ENCODE measurements at regions not wholly inside any gene's neighbourhood (a gene's known extent, or its start where the extent isn't known, plus 50 kb on each side); places are given as distances from the start of the nearest gene placed in this dataset.

DNA sequence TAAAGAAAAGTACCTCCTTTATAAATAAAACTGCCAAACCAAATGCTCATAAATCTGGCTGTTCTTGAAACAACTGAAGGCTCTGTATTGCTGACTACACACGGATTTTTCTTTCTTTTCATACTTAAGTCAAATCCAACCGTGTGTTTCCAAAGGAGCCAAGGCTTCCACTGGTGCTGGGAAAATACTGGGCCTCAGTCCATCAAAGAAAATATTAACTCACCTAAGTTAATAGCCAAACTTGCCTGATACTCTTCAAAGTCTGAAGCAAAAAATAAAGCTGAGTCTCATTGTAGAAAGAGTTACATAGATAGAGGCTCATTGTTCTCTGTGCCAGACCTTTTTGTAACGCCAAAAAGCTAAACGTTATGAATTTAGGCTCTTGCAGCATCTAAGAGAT is 350.4 kb upstream of the CDH9 start:
- TF ChIP-seq, protein P1, sequence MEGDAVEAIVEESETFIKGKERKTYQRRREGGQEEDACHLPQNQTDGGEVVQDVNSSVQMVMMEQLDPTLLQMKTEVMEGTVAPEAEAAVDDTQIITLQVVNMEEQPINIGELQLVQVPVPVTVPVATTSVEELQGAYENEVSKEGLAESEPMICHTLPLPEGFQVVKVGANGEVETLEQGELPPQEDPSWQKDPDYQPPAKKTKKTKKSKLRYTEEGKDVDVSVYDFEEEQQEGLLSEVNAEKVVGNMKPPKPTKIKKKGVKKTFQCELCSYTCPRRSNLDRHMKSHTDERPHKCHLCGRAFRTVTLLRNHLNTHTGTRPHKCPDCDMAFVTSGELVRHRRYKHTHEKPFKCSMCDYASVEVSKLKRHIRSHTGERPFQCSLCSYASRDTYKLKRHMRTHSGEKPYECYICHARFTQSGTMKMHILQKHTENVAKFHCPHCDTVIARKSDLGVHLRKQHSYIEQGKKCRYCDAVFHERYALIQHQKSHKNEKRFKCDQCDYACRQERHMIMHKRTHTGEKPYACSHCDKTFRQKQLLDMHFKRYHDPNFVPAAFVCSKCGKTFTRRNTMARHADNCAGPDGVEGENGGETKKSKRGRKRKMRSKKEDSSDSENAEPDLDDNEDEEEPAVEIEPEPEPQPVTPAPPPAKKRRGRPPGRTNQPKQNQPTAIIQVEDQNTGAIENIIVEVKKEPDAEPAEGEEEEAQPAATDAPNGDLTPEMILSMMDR (IDR thresholded peaks at IDR 0.05), result no peak
- TF ChIP-seq POLR2A (IDR thresholded peaks at IDR 0.05), result no peak

Measured in prostate gland (tissue), 2 donors.